GM19467 (cell line): ENCODE measurements at regions not wholly inside any gene's neighbourhood (a gene's known extent, or its start where the extent isn't known, plus 50 kb on each side); places are given as distances from the start of the nearest gene placed in this dataset.
"Not testable (repeated sequence)": the region's sequence is repeated elsewhere in the genome, so short reads cannot be mapped to it uniquely, and the experiment has no call there.

Experiments
- ATAC-seq: cut with Tn5 transposase; IDR thresholded peaks from one replicate; pipeline ENCODE4 v1.9.1; 2021; ENCODE audit warnings: mild to moderate bottlenecking, moderate library complexity; ENCODE audit not compliant: unreplicated experiment

GRCh38 chr7:119900996-119901672, 371.8 kb upstream of the KCND2 start:
- no peak for ATAC-seq

GRCh38 chr7:119903085-119903484, 369.9 kb upstream of the KCND2 start:
- ATAC-seq: no peak

- no peak for ATAC-seq
Measured at GRCh38 chr7:119905495-119905894, 367.5 kb upstream of the KCND2 start.

GRCh38 chr7:119908948-119909347, 364.0 kb upstream of the KCND2 start:
- ATAC-seq: no peak

- ATAC-seq: not testable (repeated sequence)
Measured at GRCh38 chr7:119914119-119914518, 358.9 kb upstream of the KCND2 start.

- ATAC-seq: no peak
Measured at GRCh38 chr7:119916501-119916900, 356.5 kb upstream of the KCND2 start.

- ATAC-seq: no peak
Measured at GRCh38 chr7:119918185-119918584, 354.8 kb upstream of the KCND2 start.

- no peak for ATAC-seq
Measured at GRCh38 chr7:119919986-119920385, 353.0 kb upstream of the KCND2 start.

- no peak for ATAC-seq
Measured at GRCh38 chr7:119925581-119926289, 347.2 kb upstream of the KCND2 start.

GRCh38 chr7:119929891-119930290, 343.1 kb upstream of the KCND2 start:
- no peak for ATAC-seq

GRCh38 chr7:119931230-119931824, 341.6 kb upstream of the KCND2 start:
- ATAC-seq: no peak

GRCh38 chr7:119935418-119936025, 337.5 kb upstream of the KCND2 start:
- ATAC-seq: peak; percentile 58

GRCh38 chr7:119936836-119937235, 336.1 kb upstream of the KCND2 start:
- ATAC-seq: no peak

GRCh38 chr7:119937745-119938144, 335.2 kb upstream of the KCND2 start:
- no peak for ATAC-seq

- no peak for ATAC-seq
Measured at GRCh38 chr7:119943942-119944600, 328.9 kb upstream of the KCND2 start.

GRCh38 chr7:119944601-119944972, 328.4 kb upstream of the KCND2 start:
- ATAC-seq: no peak

- ATAC-seq: no peak
Measured at GRCh38 chr7:119945822-119946221, 327.2 kb upstream of the KCND2 start.

- ATAC-seq: no peak
Measured at GRCh38 chr7:119949053-119949452, 323.9 kb upstream of the KCND2 start.

GRCh38 chr7:119950390-119951041, 322.5 kb upstream of the KCND2 start:
- ATAC-seq: not testable (repeated sequence)

GRCh38 chr7:119951614-119952013, 321.4 kb upstream of the KCND2 start:
- not testable (repeated sequence) for ATAC-seq

GRCh38 chr7:119957335-119957734, 315.6 kb upstream of the KCND2 start:
- no peak for ATAC-seq
